ENCODE measurements at regions not wholly inside any gene's neighbourhood (a gene's known extent, or its start where the extent isn't known, plus 50 kb on each side); places are given as distances from the start of the nearest gene placed in this dataset.
A peak's percentile ranks its signal among the peaks of the same experiment; 100 is the strongest.

GRCh38 chr12:59039005-59039404 lies 118.7 kb upstream of the LRIG3 start:
- Histone ChIP-seq H3K27ac (ENCODE audit: low read depth, low read length) (no peak overlapping the region), H2AFZ (ENCODE audit: low read length, unreplicated experiment) (no peak overlapping the region), H3K27me3 (ENCODE audit: insufficient read depth, low read length) (no peaks in the 10 kb centered on the region), H3K4me3 (ENCODE audit: low read depth, low read length) (no peak overlapping the region), H3K4me1 (ENCODE audit: control insufficient read depth, insufficient read depth, low read length, unreplicated experiment) (peaks cover 45% of the 10 kb centered on the region), H3K36me3 (ENCODE audit: insufficient read depth, low read length) (no peaks in the 10 kb centered on the region), H3K79me2 (ENCODE audit: control insufficient read depth, insufficient read depth, low read length, unreplicated experiment) (no peaks in the 10 kb centered on the region)

GRCh38 chr12:59036973-59037762 lies 116.9 kb upstream of the LRIG3 start:
- no peak overlapping the region for H3K27ac ChIP-seq (ENCODE audit: low read depth, low read length)
- no peaks in the 10 kb centered on the region for H3K27me3 ChIP-seq (ENCODE audit: insufficient read depth, low read length)
- peak overlapping the region; percentile 8 for H2AFZ ChIP-seq (ENCODE audit: low read length, unreplicated experiment)
- peaks cover 34% of the 10 kb centered on the region for H3K4me1 ChIP-seq (ENCODE audit: control insufficient read depth, insufficient read depth, low read length, unreplicated experiment)
- H3K4me3 ChIP-seq (ENCODE audit: low read depth, low read length): no peak overlapping the region
- H3K79me2 ChIP-seq (ENCODE audit: control insufficient read depth, insufficient read depth, low read length, unreplicated experiment): no peaks in the 10 kb centered on the region
- no peaks in the 10 kb centered on the region for H3K36me3 ChIP-seq (ENCODE audit: insufficient read depth, low read length)

- Histone ChIP-seq H3K27me3 (ENCODE audit: insufficient read depth, low read length) (no peaks in the 10 kb centered on the region), H3K4me1 (ENCODE audit: control insufficient read depth, insufficient read depth, low read length, unreplicated experiment) (peaks cover 28% of the 10 kb centered on the region), H3K4me3 (ENCODE audit: low read depth, low read length) (no peak overlapping the region), H3K79me2 (ENCODE audit: control insufficient read depth, insufficient read depth, low read length, unreplicated experiment) (no peaks in the 10 kb centered on the region), H3K27ac (ENCODE audit: low read depth, low read length) (no peak overlapping the region), H2AFZ (ENCODE audit: low read length, unreplicated experiment) (no peak overlapping the region), H3K36me3 (ENCODE audit: insufficient read depth, low read length) (no peaks in the 10 kb centered on the region)
Observed at GRCh38 chr12:59036347-59036746, 116.0 kb upstream of the LRIG3 start.

GRCh38 chr12:59031313-59031712 lies 111.0 kb upstream of the LRIG3 start:
- no peak overlapping the region for H2AFZ ChIP-seq (ENCODE audit: low read length, unreplicated experiment)
- no peaks in the 10 kb centered on the region for H3K4me1 ChIP-seq (ENCODE audit: control insufficient read depth, insufficient read depth, low read length, unreplicated experiment)
- H3K27ac ChIP-seq (ENCODE audit: low read depth, low read length): no peak overlapping the region
- H3K79me2 ChIP-seq (ENCODE audit: control insufficient read depth, insufficient read depth, low read length, unreplicated experiment): no peaks in the 10 kb centered on the region
- H3K36me3 ChIP-seq (ENCODE audit: insufficient read depth, low read length): no peaks in the 10 kb centered on the region
- no peaks in the 10 kb centered on the region for H3K27me3 ChIP-seq (ENCODE audit: insufficient read depth, low read length)
- no peak overlapping the region for H3K4me3 ChIP-seq (ENCODE audit: low read depth, low read length)

GRCh38 chr12:59030415-59030814 lies 110.1 kb upstream of the LRIG3 start:
- Histone ChIP-seq H3K4me3 (ENCODE audit: low read depth, low read length) (no peak overlapping the region), H3K27ac (ENCODE audit: low read depth, low read length) (no peak overlapping the region), H3K36me3 (ENCODE audit: insufficient read depth, low read length) (no peaks in the 10 kb centered on the region), H3K4me1 (ENCODE audit: control insufficient read depth, insufficient read depth, low read length, unreplicated experiment) (no peaks in the 10 kb centered on the region), H2AFZ (ENCODE audit: low read length, unreplicated experiment) (no peak overlapping the region), H3K79me2 (ENCODE audit: control insufficient read depth, insufficient read depth, low read length, unreplicated experiment) (no peaks in the 10 kb centered on the region), H3K27me3 (ENCODE audit: insufficient read depth, low read length) (no peaks in the 10 kb centered on the region)

- H2AFZ ChIP-seq (ENCODE audit: low read length, unreplicated experiment): no peak overlapping the region
- H3K79me2 ChIP-seq (ENCODE audit: control insufficient read depth, insufficient read depth, low read length, unreplicated experiment): no peaks in the 10 kb centered on the region
- H3K4me3 ChIP-seq (ENCODE audit: low read depth, low read length): no peak overlapping the region
- no peaks in the 10 kb centered on the region for H3K36me3 ChIP-seq (ENCODE audit: insufficient read depth, low read length)
- no peaks in the 10 kb centered on the region for H3K27me3 ChIP-seq (ENCODE audit: insufficient read depth, low read length)
- H3K4me1 ChIP-seq (ENCODE audit: control insufficient read depth, insufficient read depth, low read length, unreplicated experiment): no peaks in the 10 kb centered on the region
- no peak overlapping the region for H3K27ac ChIP-seq (ENCODE audit: low read depth, low read length)
Observed at GRCh38 chr12:59027199-59027598, 106.9 kb upstream of the LRIG3 start.

- no peak overlapping the region for H2AFZ ChIP-seq (ENCODE audit: low read length, unreplicated experiment)
- H3K79me2 ChIP-seq (ENCODE audit: control insufficient read depth, insufficient read depth, low read length, unreplicated experiment): no peaks in the 10 kb centered on the region
- no peaks in the 10 kb centered on the region for H3K27me3 ChIP-seq (ENCODE audit: insufficient read depth, low read length)
- no peak overlapping the region for H3K27ac ChIP-seq (ENCODE audit: low read depth, low read length)
- no peaks in the 10 kb centered on the region for H3K4me1 ChIP-seq (ENCODE audit: control insufficient read depth, insufficient read depth, low read length, unreplicated experiment)
- H3K4me3 ChIP-seq (ENCODE audit: low read depth, low read length): no peak overlapping the region
- H3K36me3 ChIP-seq (ENCODE audit: insufficient read depth, low read length): no peaks in the 10 kb centered on the region
Observed at GRCh38 chr12:59023861-59024424, 103.6 kb upstream of the LRIG3 start.

- H3K36me3 ChIP-seq (ENCODE audit: insufficient read depth, low read length): no peaks in the 10 kb centered on the region
- H3K79me2 ChIP-seq (ENCODE audit: control insufficient read depth, insufficient read depth, low read length, unreplicated experiment): no peaks in the 10 kb centered on the region
- no peaks in the 10 kb centered on the region for H3K27me3 ChIP-seq (ENCODE audit: insufficient read depth, low read length)
- no peak overlapping the region for H3K4me3 ChIP-seq (ENCODE audit: low read depth, low read length)
- H2AFZ ChIP-seq (ENCODE audit: low read length, unreplicated experiment): no peak overlapping the region
- no peaks in the 10 kb centered on the region for H3K4me1 ChIP-seq (ENCODE audit: control insufficient read depth, insufficient read depth, low read length, unreplicated experiment)
- H3K27ac ChIP-seq (ENCODE audit: low read depth, low read length): no peak overlapping the region
Observed at GRCh38 chr12:59020073-59020946, 100.0 kb upstream of the LRIG3 start.

GRCh38 chr12:59014885-59015284 lies 94.6 kb upstream of the LRIG3 start:
- Histone ChIP-seq H2AFZ (ENCODE audit: low read length, unreplicated experiment) (no peak overlapping the region), H3K4me3 (ENCODE audit: low read depth, low read length) (no peak overlapping the region), H3K27ac (ENCODE audit: low read depth, low read length) (no peak overlapping the region), H3K27me3 (ENCODE audit: insufficient read depth, low read length) (no peaks in the 10 kb centered on the region), H3K79me2 (ENCODE audit: control insufficient read depth, insufficient read depth, low read length, unreplicated experiment) (no peaks in the 10 kb centered on the region), H3K4me1 (ENCODE audit: control insufficient read depth, insufficient read depth, low read length, unreplicated experiment) (no peaks in the 10 kb centered on the region), H3K36me3 (ENCODE audit: insufficient read depth, low read length) (no peaks in the 10 kb centered on the region)

GRCh38 chr12:59010941-59011340 lies 90.6 kb upstream of the LRIG3 start:
- no peak overlapping the region for H3K4me3 ChIP-seq (ENCODE audit: low read depth, low read length)
- H3K27ac ChIP-seq (ENCODE audit: low read depth, low read length): no peak overlapping the region
- H3K27me3 ChIP-seq (ENCODE audit: insufficient read depth, low read length): no peaks in the 10 kb centered on the region

More at GRCh38 chr12:59010941-59011340, 90.6 kb upstream of the LRIG3 start:
- Histone ChIP-seq H3K36me3 (ENCODE audit: insufficient read depth, low read length) (no peaks in the 10 kb centered on the region), H3K79me2 (ENCODE audit: control insufficient read depth, insufficient read depth, low read length, unreplicated experiment) (no peaks in the 10 kb centered on the region), H2AFZ (ENCODE audit: low read length, unreplicated experiment) (no peak overlapping the region), H3K4me1 (ENCODE audit: control insufficient read depth, insufficient read depth, low read length, unreplicated experiment) (no peaks in the 10 kb centered on the region)

Data from ACC112 (cell line).